Body of pancreas (tissue), 4 donors: ENCODE measurements at regions not wholly inside any gene's neighbourhood (a gene's known extent, or its start where the extent isn't known, plus 50 kb on each side); places are given as distances from the start of the nearest gene placed in this dataset.

ENCODE experiments used
- CTCF ChIP-seq, 7 experiments: fragments of 450-650 bp in 4 of 7; fragments of 200-600 bp in 3 of 7; sonication (generic) in 3 of 7; IDR thresholded peaks; one replicate each; pipeline ENCODE4 v1.5.1; 2016 to 2019; ENCODE audit warnings: antibody characterized with exemption in 7 of 7
- POLR2A ChIP-seq, 3 donors: fragments of 450-650 bp; IDR thresholded peaks; one replicate each; pipeline ENCODE4 v1.6.1; 2016; ENCODE audit warnings: antibody characterized with exemption in 3 of 3, mild to moderate bottlenecking in 2 of 3

GRCh38 chr1:193545171-193545570 is 358.8 kb upstream of the B3GALT2 start:
- no peak for TF ChIP-seq CTCF (IDR thresholded peaks at IDR 0.05)
- TF ChIP-seq POLR2A (IDR thresholded peaks at IDR 0.05): no peak
